HEK293 (cell line): ENCODE measurements at regions not wholly inside any gene's neighbourhood (a gene's known extent, or its start where the extent isn't known, plus 50 kb on each side); places are given as distances from the start of the nearest gene placed in this dataset.
A peak's percentile ranks its signal among the peaks of the same experiment; 100 is the strongest.

Experiments used
- CTCF ChIA-PET: fragments of 350-600 bp; formaldehyde crosslinking; extraction: SDS; loops from one replicate; lab custom pipeline; 2021; ENCODE audit warnings: antibody characterized with exemption; lab: Yijun Ruan, JAX
- POLR2A ChIA-PET: fragments of 300-600 bp; formaldehyde crosslinking; extraction: SDS; loops from one replicate; lab custom pipeline; 2020; ENCODE audit warnings: antibody characterized with exemption, inconsistent platforms; lab: Yijun Ruan, JAX
- H3K27ac ChIP-seq: fragments of 200-500 bp; sonication (Bioruptor generic); 2 replicates; pipeline ENCODE4 v1.5.1; 2014; ENCODE audit warnings: low read depth, low read length, control low read depth, inconsistent platforms; ENCODE audit errors: extremely low read depth
- H3K36me3 ChIP-seq, 2 experiments: fragments of 200-500 bp in 1 of 2; sonication (Bioruptor generic) in 1 of 2; 1 replicate in 1 of 2; 2 replicates in 1 of 2; pipeline ENCODE4 v1.5.1; 2014 to 2017; ENCODE audit warnings: inconsistent platforms in 2 of 2, low read length in 2 of 2; ENCODE audit not compliant: control insufficient read depth in 2 of 2, insufficient read depth in 1 of 2
- H3K4me1 ChIP-seq: fragments of 200-500 bp; sonication (Bioruptor generic); 2 replicates; pipeline ENCODE4 v1.5.1; 2014; ENCODE audit warnings: mild to moderate bottlenecking, low read length, inconsistent platforms; ENCODE audit not compliant: control insufficient read depth, insufficient read depth
- H3K4me3 ChIP-seq: 2 replicates; pipeline ENCODE4 v1.5.1; 2011; ENCODE audit warnings: low read depth, mild to moderate bottlenecking, control low read depth, low read length, moderate library complexity
- H3K9me3 ChIP-seq: fragments of 200-500 bp; sonication (Bioruptor generic); 2 replicates; pipeline ENCODE4 v1.5.1; 2014; ENCODE audit warnings: low read depth, low read length, inconsistent platforms; ENCODE audit not compliant: control insufficient read depth, insufficient read depth
- HIC1 ChIP-seq: fragments of 450-650 bp; formaldehyde crosslinking; IDR thresholded peaks from 2 replicates; pipeline ENCODE4 v1.5.1; 2016; ENCODE audit warnings: missing biosample characterization, missing genetic modification characterization
- KLF16 ChIP-seq: fragments of 450-650 bp; formaldehyde crosslinking; IDR thresholded peaks from 2 replicates; pipeline ENCODE4 v1.5.1; 2017; ENCODE audit warnings: missing biosample characterization, missing genetic modification characterization
- OSR2 ChIP-seq: fragments of 450-650 bp; formaldehyde crosslinking; IDR thresholded peaks from 2 replicates; pipeline ENCODE4 v1.5.1; 2016; ENCODE audit warnings: missing biosample characterization, missing genetic modification characterization
- PRDM10 ChIP-seq: fragments of 450-650 bp; formaldehyde crosslinking; IDR thresholded peaks from 2 replicates; pipeline ENCODE4 v1.5.1; 2016; ENCODE audit warnings: missing biosample characterization, missing genetic modification characterization
- SETDB1 ChIP-seq: IDR thresholded peaks from one replicate; pipeline ENCODE4 v1.6.1; 2017; ENCODE audit warnings: mild to moderate bottlenecking, low read length, moderate library complexity, mixed read lengths; ENCODE audit not compliant: insufficient read length
- SP7 ChIP-seq: fragments of 450-650 bp; formaldehyde crosslinking; IDR thresholded peaks from 2 replicates; pipeline ENCODE4 v1.5.1; 2016; ENCODE audit warnings: missing biosample characterization, missing genetic modification characterization
- ZNF121 ChIP-seq: fragments of 450-650 bp; formaldehyde crosslinking; IDR thresholded peaks from 2 replicates; pipeline ENCODE4 v1.5.1; 2016; ENCODE audit warnings: missing biosample characterization, missing genetic modification characterization
- ZNF133 ChIP-seq: fragments of 450-650 bp; formaldehyde crosslinking; IDR thresholded peaks from 2 replicates; pipeline ENCODE4 v1.5.1; 2016; ENCODE audit warnings: missing biosample characterization, missing genetic modification characterization
- ZNF223 ChIP-seq: fragments of 450-650 bp; formaldehyde crosslinking; IDR thresholded peaks from 2 replicates; pipeline ENCODE4 v1.5.1; 2016; ENCODE audit warnings: missing biosample characterization, missing genetic modification characterization
- ZNF362 ChIP-seq: fragments of 450-650 bp; formaldehyde crosslinking; IDR thresholded peaks from 2 replicates; pipeline ENCODE4 v1.5.1; 2016; ENCODE audit warnings: missing biosample characterization, missing genetic modification characterization
- ZNF416 ChIP-seq: fragments of 450-650 bp; formaldehyde crosslinking; IDR thresholded peaks from 2 replicates; pipeline ENCODE4 v1.5.1; 2016; ENCODE audit warnings: missing biosample characterization, missing genetic modification characterization
- ZNF513 ChIP-seq: fragments of 450-650 bp; IDR thresholded peaks from 2 replicates; pipeline ENCODE4 v1.5.1; 2018; ENCODE audit warnings: missing biosample characterization, missing genetic modification characterization
- ZNF560 ChIP-seq: fragments of 450-650 bp; formaldehyde crosslinking; IDR thresholded peaks from 2 replicates; pipeline ENCODE4 v1.5.1; 2017; ENCODE audit warnings: missing biosample characterization, missing genetic modification characterization, borderline replicate concordance
- ZNF561 ChIP-seq: fragments of 450-650 bp; IDR thresholded peaks from 2 replicates; pipeline ENCODE4 v1.5.1; 2018; ENCODE audit warnings: missing biosample characterization, missing genetic modification characterization, borderline replicate concordance
- ZNF596 ChIP-seq: fragments of 450-650 bp; IDR thresholded peaks from 2 replicates; pipeline ENCODE4 v1.5.0; 2018; ENCODE audit warnings: missing biosample characterization, mild to moderate bottlenecking, missing genetic modification characterization, moderate library complexity
- ZNF621 ChIP-seq: fragments of 450-650 bp; formaldehyde crosslinking; IDR thresholded peaks from 2 replicates; pipeline ENCODE4 v1.5.1; 2017; ENCODE audit warnings: missing biosample characterization, missing genetic modification characterization
- ZNF768 ChIP-seq: fragments of 450-650 bp; formaldehyde crosslinking; IDR thresholded peaks from 2 replicates; pipeline ENCODE4 v1.5.1; 2018; ENCODE audit warnings: missing biosample characterization, mild to moderate bottlenecking, missing genetic modification characterization
- ZNF776 ChIP-seq: fragments of 450-650 bp; formaldehyde crosslinking; IDR thresholded peaks from 2 replicates; pipeline ENCODE4 v1.5.0; 2017; ENCODE audit warnings: missing biosample characterization, missing genetic modification characterization, borderline replicate concordance
- ZNF777 ChIP-seq: fragments of 450-650 bp; formaldehyde crosslinking; IDR thresholded peaks from 2 replicates; pipeline ENCODE4 v1.5.1; 2017; ENCODE audit warnings: missing biosample characterization, missing genetic modification characterization, borderline replicate concordance
- ZNF785 ChIP-seq: fragments of 450-650 bp; formaldehyde crosslinking; IDR thresholded peaks from 2 replicates; pipeline ENCODE4 v1.5.1; 2016; ENCODE audit warnings: missing biosample characterization, missing genetic modification characterization
- ZSCAN30 ChIP-seq: fragments of 450-650 bp; IDR thresholded peaks from 2 replicates; pipeline ENCODE4 v1.5.1; 2018; ENCODE audit warnings: missing biosample characterization, mild to moderate bottlenecking, missing genetic modification characterization, moderate library complexity

GRCh38 chr2:9757501-9758264, 85.6 kb upstream of the TAF1B start:
- H3K9me3 ChIP-seq: no peaks in the 10 kb centered on the region
- CTCF ChIA-PET: interaction anchor here (1.2 to 2.9 kb wide), 3 partner anchors 10 to 43 kb away, joined by 3 to 25 read pairs (median 3); no protein-coding TSS in a partner anchor
- H3K36me3 ChIP-seq: no peaks in the 10 kb centered on the region
- H3K27ac ChIP-seq: no peak overlapping the region
- POLR2A ChIA-PET: interaction anchor here (1.1 kb wide), 1 partner anchor 11 kb away, joined by 4 read pairs; no protein-coding TSS in a partner anchor
- no peak overlapping the region for H3K4me3 ChIP-seq
- peak; percentile 65 for TF ChIP-seq PRDM10 (tag by site-specific recombination)
- TF ChIP-seq ZSCAN30 (tag by site-specific recombination): no peak
- no peaks in the 10 kb centered on the region for H3K4me1 ChIP-seq

GRCh38 chr2:9758741-9759140, 84.5 kb upstream of the TAF1B start:
- ChIA-PET POLR2A (interaction anchor here (1.1 kb wide), 1 partner anchor 10 kb away, joined by 4 read pairs; no protein-coding TSS in a partner anchor), CTCF (interaction anchor here (0.8 to 2.9 kb wide), 4 partner anchors 11 to 676 kb away, joined by 3 to 25 read pairs (median 3); no protein-coding TSS in a partner anchor)
- H3K36me3 ChIP-seq: no peaks in the 10 kb centered on the region
- H3K27ac ChIP-seq: no peak overlapping the region
- TF ChIP-seq ZNF133 (tag by site-specific recombination) (no peak), ZNF768 (tag by site-specific recombination) (no peak), ZNF416 (tag by site-specific recombination) (no peak), ZNF776 (no peak), ZNF561 (no peak), KLF16 (tag by site-specific recombination) (no peak), ZNF513 (tag by site-specific recombination) (no peak)
- H3K9me3 ChIP-seq: no peaks in the 10 kb centered on the region; the same call in 1 of the 2 replicates
- peaks cover under 1% of the 10 kb centered on the region for H3K4me1 ChIP-seq
- no peak overlapping the region for H3K4me3 ChIP-seq

- H3K4me3 ChIP-seq: no peak overlapping the region
- no peaks in the 10 kb centered on the region; the same call in 1 of the 2 replicates for H3K9me3 ChIP-seq
- no peaks in the 10 kb centered on the region for H3K36me3 ChIP-seq
- CTCF ChIA-PET: interaction anchor here (0.6 to 2.9 kb wide), 3 partner anchors 10 to 40 kb away, joined by 4 to 25 read pairs (median 16); no protein-coding TSS in a partner anchor
- H3K27ac ChIP-seq: no peak overlapping the region
- H3K4me1 ChIP-seq: peaks cover 4% of the 10 kb centered on the region
- POLR2A ChIA-PET: no interaction called here
- TF ChIP-seq HIC1 (tag by site-specific recombination) (no peak), SETDB1 (no peak), ZNF560 (no peak), ZNF362 (tag by site-specific recombination) (no peak), SP7 (no peak), ZNF223 (tag by site-specific recombination) (no peak), ZNF121 (no peak), ZNF785 (tag by site-specific recombination) (no peak), ZNF621 (tag by site-specific recombination) (no peak), ZNF777 (tag by site-specific recombination) (no peak), ZNF596 (tag by site-specific recombination) (no peak), OSR2 (tag by site-specific recombination) (no peak)
Observed at GRCh38 chr2:9760069-9760901, 83.0 kb upstream of the TAF1B start.
